ENCODE measurements at regions not wholly inside any gene's neighbourhood (a gene's known extent, or its start where the extent isn't known, plus 50 kb on each side); places are given as distances from the start of the nearest gene placed in this dataset.

GRCh38 chr2:225788571-225789094 lies 389.1 kb downstream of the NYAP2 start:
- no peak for TF ChIP-seq CTCF (IDR thresholded peaks at IDR 0.05)
- TF ChIP-seq POLR2A (IDR thresholded peaks at IDR 0.05), result no peak
